ENCODE measurements at regions not wholly inside any gene's neighbourhood (a gene's known extent, or its start where the extent isn't known, plus 50 kb on each side); places are given as distances from the start of the nearest gene placed in this dataset.
"Not testable (repeated sequence)": the region's sequence is repeated elsewhere in the genome, so short reads cannot be mapped to it uniquely, and the experiment has no call there.

GRCh38 chr2:171266102-171266501 lies 105.4 kb upstream of the TLK1 start:
- DNase-seq: no peak

- not testable (repeated sequence) for DNase-seq
These were observed 100.8 kb upstream of the TLK1 start for GRCh38 chr2:171261529-171261928.

DNA sequence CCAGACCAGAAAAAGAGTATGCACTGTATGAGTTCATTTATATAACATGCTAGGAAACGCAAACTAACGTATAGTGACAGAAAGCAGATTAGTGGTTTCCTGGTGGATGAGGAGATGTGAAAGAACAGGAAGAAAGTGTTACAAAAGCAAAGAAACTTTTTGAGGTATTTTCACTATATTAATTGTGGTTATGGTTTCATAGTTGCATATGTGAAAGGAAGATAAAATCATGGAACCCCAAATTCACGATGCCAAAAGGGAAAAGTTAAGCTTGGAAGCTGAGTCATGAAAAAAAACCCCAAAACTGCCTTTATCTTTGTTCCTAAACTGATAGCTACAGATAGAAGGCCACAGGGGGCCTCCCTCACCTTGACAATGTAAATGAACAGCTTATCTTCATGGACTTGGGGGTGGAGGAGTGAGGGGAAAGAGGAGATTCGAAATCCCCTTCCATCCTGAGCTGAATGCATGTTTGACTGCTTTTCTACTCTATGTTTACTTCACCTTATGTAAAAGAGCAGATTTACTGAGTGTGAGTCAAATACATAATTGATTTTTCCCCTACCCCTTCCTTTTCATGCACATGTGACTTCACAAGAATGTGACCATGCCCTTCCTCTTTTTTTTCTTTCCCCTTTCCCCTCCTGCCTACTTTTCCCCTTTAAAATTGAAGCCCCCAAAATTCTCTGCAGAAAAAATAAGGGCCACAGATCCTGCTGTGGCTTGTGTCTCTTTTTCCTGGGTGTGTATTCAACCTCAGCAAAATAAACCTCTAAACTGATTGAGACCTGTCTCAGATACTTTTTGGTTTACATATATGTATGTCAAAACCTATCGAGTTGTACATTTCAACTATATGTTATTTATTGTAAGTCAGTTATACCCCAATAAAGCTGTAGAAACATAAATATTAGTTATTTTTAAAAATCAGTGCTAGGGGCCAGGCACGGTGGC lies 100.1 kb upstream of the TLK1 start:
- no peak for DNase-seq

- no peak for DNase-seq
These were observed 94.0 kb upstream of the TLK1 start for GRCh38 chr2:171254666-171255065.

DNA sequence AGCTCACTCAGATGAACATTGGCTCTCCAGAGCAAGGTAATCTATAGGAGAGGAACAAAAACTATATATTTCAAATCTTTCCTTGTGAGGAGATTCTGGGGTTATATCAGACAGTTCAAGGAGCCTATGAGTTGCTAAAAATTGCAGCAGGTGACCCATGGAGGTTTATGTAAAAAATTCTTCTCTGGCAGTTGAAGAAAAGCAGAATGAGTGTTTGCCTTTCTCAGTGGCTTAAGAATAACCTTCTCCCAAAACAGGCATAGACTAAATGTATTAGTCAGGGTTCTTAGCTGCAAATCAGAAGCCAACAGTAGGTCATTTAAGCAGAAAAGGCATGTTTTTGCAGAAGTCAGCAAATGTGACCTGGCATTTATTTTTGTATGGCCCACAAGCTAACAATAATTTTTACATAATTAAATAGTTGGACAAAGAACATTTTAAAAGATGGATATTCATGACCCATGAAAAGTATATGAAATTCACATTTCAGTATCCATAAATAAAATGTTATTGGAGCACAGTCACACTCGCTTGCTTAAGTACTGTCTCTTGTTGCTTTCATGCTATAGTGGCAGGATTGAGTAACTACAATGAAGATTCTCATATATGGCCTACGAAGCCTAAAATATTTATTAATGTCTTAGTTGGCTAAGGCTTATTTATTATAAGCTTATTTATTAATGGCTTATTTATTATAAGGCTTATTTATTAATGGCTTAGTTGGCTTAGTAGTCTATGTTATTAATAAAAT lies 93.4 kb upstream of the TLK1 start:
- no peak for DNase-seq

GRCh38 chr2:171253279-171253678 lies 92.6 kb upstream of the TLK1 start:
- no peak for DNase-seq

DNA sequence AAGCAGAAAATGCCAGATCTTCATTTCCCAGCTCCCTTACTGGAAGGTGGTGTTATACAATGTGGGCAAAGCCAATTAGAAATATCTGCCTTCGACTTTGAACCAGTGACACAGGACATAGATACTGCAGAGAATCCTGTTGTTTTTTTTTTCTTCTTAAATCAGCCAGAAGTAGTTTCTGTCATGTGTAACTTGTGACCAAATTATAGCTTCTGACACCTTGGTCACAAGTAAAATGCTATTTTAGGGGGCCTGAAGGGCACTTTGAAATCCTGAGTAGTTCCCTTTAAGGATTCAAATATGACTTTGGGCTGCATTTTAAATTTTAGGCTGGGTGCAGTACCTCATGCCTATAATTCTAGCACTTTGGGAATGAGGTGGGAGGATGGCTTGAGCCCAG lies 89.0 kb upstream of the TLK1 start:
- DNase-seq: no peak

GRCh38 chr2:171247741-171248662 lies 87.3 kb upstream of the TLK1 start:
- no peak for DNase-seq

GRCh38 chr2:171244970-171245782 lies 84.5 kb upstream of the TLK1 start:
- peak in 1 of 2 experiments; percentile 4 for DNase-seq

DNA sequence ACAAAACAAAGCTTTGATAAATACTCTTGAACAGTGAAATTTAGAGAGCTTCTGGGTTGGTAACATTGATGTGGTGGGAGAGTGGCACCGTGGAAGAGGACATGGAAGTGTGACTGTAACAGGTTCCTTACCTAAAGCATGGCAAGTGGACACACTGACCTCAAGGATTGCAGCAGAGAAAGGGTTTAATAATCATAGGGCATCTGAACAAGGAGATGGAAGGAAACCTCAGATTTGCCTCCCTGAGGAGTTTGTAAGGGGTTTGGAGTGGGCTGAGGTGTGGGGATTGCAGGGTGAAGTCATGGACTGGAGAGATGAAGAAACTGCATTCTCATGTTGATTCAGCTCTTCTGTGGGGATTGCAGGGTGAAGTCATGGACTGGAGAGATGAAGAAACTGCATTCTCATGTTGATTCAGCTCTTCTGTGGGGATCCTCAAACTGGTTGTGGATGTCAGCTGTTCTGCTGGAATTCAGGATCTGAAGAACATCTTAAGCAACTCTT lies 83.8 kb upstream of the TLK1 start:
- DNase-seq: no peak

DNA sequence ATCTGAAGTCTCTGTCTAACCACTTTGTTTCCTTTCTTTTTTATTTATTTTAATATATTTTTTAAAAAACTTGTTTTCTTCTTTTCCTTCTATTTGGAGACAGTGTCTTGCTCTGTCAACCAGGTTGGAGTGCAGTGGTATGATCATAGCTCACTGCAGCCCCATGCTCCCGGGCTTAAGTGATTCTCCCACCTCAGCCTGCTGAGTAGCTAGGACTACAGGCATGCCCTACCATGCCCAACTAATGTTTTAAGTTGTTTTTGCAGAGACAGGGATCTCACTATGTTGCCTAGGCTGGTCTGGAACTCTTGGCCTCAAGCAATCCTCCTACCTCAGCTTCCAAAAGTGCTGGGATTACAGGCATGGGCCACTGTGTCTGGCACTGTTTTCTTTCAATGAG lies 81.1 kb upstream of the TLK1 start:
- no peak for DNase-seq

GRCh38 chr2:171238946-171239345 lies 78.3 kb upstream of the TLK1 start:
- DNase-seq: no peak

DNA sequence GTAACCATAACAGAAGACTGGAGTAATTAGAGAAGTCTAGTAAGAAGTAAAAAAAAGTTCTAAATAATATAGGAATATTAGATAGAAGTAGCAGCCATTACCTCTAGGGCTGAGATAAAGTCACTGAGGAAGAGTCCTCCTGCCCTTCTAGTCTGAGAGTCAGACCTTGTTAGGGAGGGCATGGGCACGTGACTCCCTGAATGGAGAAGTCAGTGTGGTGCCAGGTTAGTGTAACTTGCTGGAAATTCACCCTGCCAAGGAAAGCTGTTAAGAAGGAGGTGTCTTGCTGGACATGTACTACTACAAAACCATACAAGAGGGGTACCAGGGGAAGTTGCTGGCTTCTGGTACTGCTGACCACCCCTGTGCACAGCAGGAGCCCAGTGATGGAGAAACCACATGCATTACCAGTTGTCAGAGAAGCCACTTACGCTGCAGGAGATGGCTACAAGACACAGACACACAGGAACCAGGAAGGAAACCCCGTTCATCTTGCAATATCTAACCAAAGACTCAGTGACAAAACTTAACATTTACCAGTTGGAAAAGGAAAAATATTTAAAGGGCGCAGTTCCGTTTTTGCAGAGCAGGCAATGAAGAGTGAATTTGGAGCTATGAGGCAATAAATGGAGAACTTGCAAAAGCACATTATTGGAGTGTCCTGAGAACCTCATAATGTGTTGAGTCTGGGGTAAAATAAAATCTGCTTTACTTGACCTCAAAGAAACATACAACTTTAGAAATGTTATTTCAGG lies 77.2 kb upstream of the TLK1 start:
- no peak for DNase-seq

- DNase-seq: no peak
These were observed 74.7 kb upstream of the TLK1 start for GRCh38 chr2:171235262-171235881.

- DNase-seq: no peak
These were observed 69.5 kb upstream of the TLK1 start for GRCh38 chr2:171230176-171230575.

DNA sequence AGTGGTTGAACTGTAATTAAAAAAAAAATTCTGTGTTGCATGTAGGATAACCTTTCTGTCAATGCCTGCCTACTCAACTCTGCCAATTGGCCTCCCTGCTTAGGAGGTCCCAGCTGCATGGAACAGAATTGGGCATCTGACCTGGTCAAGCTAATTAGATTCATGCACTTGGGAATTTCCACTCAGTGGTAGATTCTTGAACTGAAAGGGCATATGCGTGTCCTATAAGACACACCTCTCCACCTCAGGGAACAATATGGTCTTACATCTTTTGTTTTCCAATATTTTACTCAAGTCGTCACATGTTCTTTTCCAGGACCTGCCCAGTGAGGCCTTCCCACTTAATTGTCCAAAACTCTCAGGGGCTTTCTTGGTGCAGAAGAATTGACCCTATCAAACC lies 68.1 kb upstream of the TLK1 start:
- DNase-seq: no peak

DNA sequence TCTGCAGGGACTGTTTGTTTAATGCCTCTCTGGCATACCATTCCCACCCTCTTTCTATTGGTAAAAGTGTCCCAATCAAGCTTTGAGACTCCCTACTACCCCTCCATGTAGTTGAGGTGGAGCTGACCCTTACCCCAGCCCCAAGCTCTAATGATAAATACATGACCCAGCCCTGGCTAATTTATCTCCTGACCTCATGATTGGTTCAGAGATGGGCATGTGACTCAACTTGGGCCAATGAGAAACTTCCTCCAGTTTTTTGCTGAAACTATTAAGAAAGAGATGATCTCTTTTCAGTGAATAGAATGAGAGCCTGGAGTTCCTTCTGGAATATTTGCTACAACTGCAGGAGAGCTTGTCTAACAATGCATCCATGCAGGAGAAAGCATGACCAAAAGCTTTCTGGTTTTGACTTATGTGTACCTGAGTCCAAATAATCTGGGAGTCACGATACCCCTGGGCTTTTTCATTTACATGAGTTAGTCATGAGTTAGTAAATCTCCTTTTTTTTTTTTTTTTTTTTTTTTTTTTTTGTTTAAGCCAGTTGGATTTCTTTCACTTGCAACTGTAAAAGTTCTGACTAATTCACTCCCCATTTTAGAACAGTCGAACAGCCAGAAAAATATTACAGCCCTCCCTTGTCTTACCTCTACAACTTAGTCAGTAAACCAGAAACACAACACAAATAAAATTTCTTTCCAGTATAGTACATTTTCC lies 66.5 kb upstream of the TLK1 start:
- DNase-seq: no peak

DNA sequence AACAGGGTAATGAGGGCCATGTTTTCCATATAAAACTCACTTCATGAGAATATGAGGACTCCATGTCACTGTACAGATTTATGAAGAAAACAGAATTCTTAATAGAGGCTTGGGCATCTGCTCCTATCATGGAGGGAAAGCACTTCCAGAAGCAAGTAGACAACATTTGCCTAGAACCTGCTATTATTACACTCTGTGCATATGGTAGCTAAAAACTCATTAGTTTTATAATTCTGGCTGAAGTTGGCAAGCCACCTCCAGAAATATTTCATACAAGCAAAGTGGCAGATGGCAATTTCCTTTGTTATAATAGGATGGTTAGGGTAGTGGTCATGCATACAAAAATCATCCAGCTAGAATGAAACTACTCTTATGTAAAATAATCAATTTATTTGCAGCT lies 65.8 kb upstream of the TLK1 start:
- DNase-seq: no peak

DNA sequence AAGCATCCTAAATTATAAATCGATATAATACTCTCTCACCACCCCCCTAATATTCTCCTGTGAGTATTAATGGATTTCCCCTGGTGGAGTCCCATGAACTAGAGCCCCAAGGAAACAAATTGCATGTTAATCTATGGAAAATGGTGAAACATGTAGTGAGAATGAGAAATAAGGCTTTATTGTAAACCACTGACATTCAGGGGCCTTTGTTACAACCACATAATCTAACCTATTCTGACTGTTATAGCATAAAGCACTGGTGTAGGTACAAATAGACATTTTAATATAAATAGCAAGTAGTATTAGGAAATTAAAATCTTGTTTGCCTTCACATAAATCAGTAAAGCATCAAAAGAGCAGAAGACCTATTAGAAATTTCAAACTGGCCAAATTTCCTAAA lies 65.3 kb upstream of the TLK1 start:
- no peak for DNase-seq
